H9 (cell line): ENCODE measurements at regions not wholly inside any gene's neighbourhood (a gene's known extent, or its start where the extent isn't known, plus 50 kb on each side); places are given as distances from the start of the nearest gene placed in this dataset.

ENCODE experiments used
- DNase-seq: peaks from one replicate; pipeline ENCODE4 v3.0.0-alpha.2; 2017
- H2AFZ ChIP-seq: one replicate; pipeline ENCODE4 v1.6.1; 2013; ENCODE audit warnings: mild to moderate bottlenecking, low read length, control low read depth, moderate library complexity
- H2AK5ac ChIP-seq: 2 replicates; pipeline ENCODE4 v1.6.1; 2013; ENCODE audit warnings: low read length, control low read depth, mixed read lengths; ENCODE audit not compliant: insufficient read length
- H2BK120ac ChIP-seq: one replicate; pipeline ENCODE4 v1.6.1; 2013; ENCODE audit warnings: low read depth, mild to moderate bottlenecking, low read length, control low read depth, inconsistent platforms; ENCODE audit not compliant: poor library complexity, severe bottlenecking
- H2BK12ac ChIP-seq: 2 replicates; pipeline ENCODE4 v1.6.1; 2013; ENCODE audit warnings: low read length, control low read depth, mixed read lengths, low read depth; ENCODE audit not compliant: insufficient read length
- H2BK15ac ChIP-seq: 2 replicates; pipeline ENCODE4 v1.6.1; 2013; ENCODE audit warnings: low read depth, low read length, control low read depth
- H2BK20ac ChIP-seq: one replicate; pipeline ENCODE4 v1.6.1; 2013; ENCODE audit warnings: low read depth, mild to moderate bottlenecking, low read length, control low read depth, inconsistent platforms; ENCODE audit not compliant: poor library complexity, severe bottlenecking
- H2BK5ac ChIP-seq: 2 replicates; pipeline ENCODE4 v1.6.1; 2013; ENCODE audit warnings: low read length, control low read depth, mixed read lengths; ENCODE audit not compliant: insufficient read length
- H3K14ac ChIP-seq: 2 replicates; pipeline ENCODE4 v1.6.1; 2013; ENCODE audit warnings: low read length, control low read depth; ENCODE audit not compliant: insufficient read depth
- H3K18ac ChIP-seq: 2 replicates; pipeline ENCODE4 v1.6.1; 2013; ENCODE audit warnings: low read depth, mild to moderate bottlenecking, mixed read lengths, low read length, control low read depth; ENCODE audit not compliant: insufficient read length
- H3K23ac ChIP-seq: 2 replicates; pipeline ENCODE4 v1.6.1; 2013; ENCODE audit warnings: low read length, control low read depth, mixed read lengths, low read depth; ENCODE audit not compliant: insufficient read length
- H3K23me2 ChIP-seq: 2 replicates; pipeline ENCODE4 v1.6.1; 2013; ENCODE audit warnings: low read depth, mild to moderate bottlenecking, mixed read lengths, low read length, control low read depth; ENCODE audit not compliant: insufficient read length, poor library complexity, severe bottlenecking
- H3K27ac ChIP-seq: 2 replicates; pipeline ENCODE4 v1.5.1; 2013; ENCODE audit warnings: low read length, control low read depth, mixed read lengths, low read depth; ENCODE audit not compliant: insufficient read length
- H3K27me3 ChIP-seq: 2 replicates; pipeline ENCODE4 v1.6.1; 2013; ENCODE audit warnings: low read length, control low read depth, inconsistent platforms; ENCODE audit not compliant: insufficient read depth
- H3K4ac ChIP-seq: 2 replicates; pipeline ENCODE4 v1.6.1; 2013; ENCODE audit warnings: low read depth, mild to moderate bottlenecking, control low read depth, inconsistent platforms, low read length, moderate library complexity
- H3K4me1 ChIP-seq: 2 replicates; pipeline ENCODE4 v1.6.1; 2013; ENCODE audit warnings: low read length, control low read depth, inconsistent platforms; ENCODE audit not compliant: insufficient read depth
- H3K4me2 ChIP-seq: 2 replicates; pipeline ENCODE4 v1.6.1; 2013; ENCODE audit warnings: low read length, control low read depth, mixed read lengths; ENCODE audit not compliant: insufficient read length, insufficient read depth
- H3K56ac ChIP-seq: 2 replicates; pipeline ENCODE4 v1.6.1; 2013; ENCODE audit warnings: low read depth, mild to moderate bottlenecking, mixed read lengths, low read length, control low read depth; ENCODE audit not compliant: insufficient read length
- H3K79me1 ChIP-seq: 2 replicates; pipeline ENCODE4 v1.6.1; 2013; ENCODE audit warnings: low read depth, mild to moderate bottlenecking, moderate library complexity, low read length, control low read depth, inconsistent platforms; ENCODE audit not compliant: insufficient read depth, poor library complexity, severe bottlenecking
- H3K79me2 ChIP-seq: 2 replicates; pipeline ENCODE4 v1.6.1; 2013; ENCODE audit warnings: low read length, control low read depth, inconsistent platforms; ENCODE audit not compliant: insufficient read depth
- H3K9ac ChIP-seq: 2 replicates; pipeline ENCODE4 v1.6.1; 2013; ENCODE audit warnings: low read length, control low read depth, mixed read lengths; ENCODE audit not compliant: insufficient read length; ENCODE audit errors: extremely low read depth
- H3K9me3 ChIP-seq: one replicate; pipeline ENCODE4 v1.6.1; 2013; ENCODE audit warnings: low read depth, low read length, inconsistent platforms; ENCODE audit not compliant: control insufficient read depth
- H3T11ph ChIP-seq: one replicate; pipeline ENCODE4 v1.6.1; 2013; ENCODE audit warnings: mild to moderate bottlenecking, low read length, control low read depth, inconsistent platforms
- H4K20me1 ChIP-seq: one replicate; pipeline ENCODE4 v1.6.1; 2013; ENCODE audit not compliant: control insufficient read depth, insufficient read length, insufficient read depth
- H4K5ac ChIP-seq: 2 replicates; pipeline ENCODE4 v1.6.1; 2013; ENCODE audit warnings: low read depth, mild to moderate bottlenecking, mixed read lengths, low read length, control low read depth; ENCODE audit not compliant: insufficient read length
- H4K8ac ChIP-seq: replicated peaks from 2 replicates; pipeline ENCODE4 v1.6.1; 2013; ENCODE audit warnings: low read length, control low read depth, mixed read lengths, low read depth; ENCODE audit not compliant: insufficient read length
- H4K91ac ChIP-seq: 2 replicates; pipeline ENCODE4 v1.6.1; 2013; ENCODE audit warnings: low read depth, mild to moderate bottlenecking, moderate library complexity, mixed read lengths, low read length, control low read depth; ENCODE audit not compliant: insufficient read length
- H3K27ac Mint-ChIP-seq, 3 experiments: 2 replicates in 2 of 3; 3 replicates in 1 of 3; pipeline ENCODE4 v1.8.0; 2020 to 2021; ENCODE audit warnings: mixed read lengths in 3 of 3, mild to moderate bottlenecking in 1 of 3, moderate library complexity in 1 of 3
- H3K27me3 Mint-ChIP-seq: 2 replicates; pipeline ENCODE4 v1.8.0; 2021; ENCODE audit warnings: low read depth, mild to moderate bottlenecking, moderate library complexity, mixed read lengths
- H3K36me3 Mint-ChIP-seq, 3 experiments: 2 replicates in 2 of 3; 3 replicates in 1 of 3; pipeline ENCODE4 v1.8.0; 2020 to 2021; ENCODE audit warnings: low read depth in 3 of 3, mixed read lengths in 3 of 3; ENCODE audit not compliant: insufficient read depth in 1 of 3
- H3K4me1 Mint-ChIP-seq, 2 experiments: 2 replicates each; pipeline ENCODE4 v1.8.0; 2020; ENCODE audit warnings: mixed read lengths in 2 of 2
- H3K4me3 Mint-ChIP-seq, 2 experiments: 2 replicates in 1 of 2; 3 replicates in 1 of 2; pipeline ENCODE4 v1.8.0; 2020 to 2021; ENCODE audit warnings: mild to moderate bottlenecking in 2 of 2, mixed read lengths in 2 of 2, moderate library complexity in 1 of 2
- H3K9me3 Mint-ChIP-seq, 2 experiments: 2 replicates in 1 of 2; 3 replicates in 1 of 2; pipeline ENCODE4 v1.8.0; 2020; ENCODE audit warnings: mild to moderate bottlenecking in 2 of 2, mixed read lengths in 2 of 2, moderate library complexity in 1 of 2
- WGBS: extraction: QIAGEN DNeasy Blood & Tissue Kit; methylation state at CpG from one replicate; pipeline ENCODE4 v1.1.7; 2013; ENCODE audit warnings: missing lambda C conversion rate, low lambda C conversion rate, mixed read lengths; ENCODE audit not compliant: insufficient read length; ENCODE audit errors: extremely low coverage; 5-methylcytosine and 5-hydroxymethylcytosine counted together
- TF ChIP-seq, protein P1 (sequence below): fragments of 200-600 bp; sonication (generic); conservative IDR thresholded peaks from 3 replicates; pipeline ENCODE4 v1.8.0; 2021; ENCODE audit warnings: antibody characterized with exemption, mild to moderate bottlenecking

DNA sequence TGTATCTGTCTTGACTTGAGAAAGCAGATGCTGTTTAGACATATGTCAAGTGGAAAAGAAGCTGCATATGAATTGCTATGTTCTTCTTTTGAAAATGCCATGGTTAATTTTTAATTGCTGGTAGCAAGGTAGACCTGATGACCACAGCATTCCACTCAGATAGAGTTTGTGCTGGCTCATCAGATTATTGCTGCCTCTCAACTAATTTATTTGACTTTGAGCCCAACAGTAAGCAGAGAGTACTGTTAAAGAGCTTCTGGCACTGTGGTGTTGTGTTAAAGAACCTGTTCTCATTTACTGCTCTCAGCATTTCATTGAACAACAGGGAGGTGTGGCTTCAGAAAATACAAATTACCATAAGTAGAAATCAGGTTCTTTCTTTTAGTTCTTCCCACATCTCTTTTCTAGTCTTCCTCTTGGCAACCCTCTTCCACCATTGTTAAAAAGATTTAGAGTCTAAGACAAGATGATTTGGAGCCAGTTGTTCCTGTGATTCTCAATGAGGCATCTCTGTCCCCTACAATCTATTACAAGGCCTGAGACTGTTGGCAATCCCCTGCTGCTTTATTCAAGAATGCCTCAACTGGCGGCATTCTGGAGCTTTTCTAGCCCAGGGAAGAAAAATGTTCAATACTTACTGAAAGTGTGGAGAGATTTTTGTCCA, 967.6 kb upstream of the GJE1 start:
- no peak for DNase-seq
- Histone ChIP-seq H3K14ac (no peak overlapping the region), H2BK15ac (no peak overlapping the region), H3K79me2 (no peaks in the 10 kb centered on the region), H3K9me3 (no peaks in the 10 kb centered on the region), H3K23ac (no peak overlapping the region), H2BK120ac (no peak overlapping the region), H2BK12ac (no peak overlapping the region), H3K4me2 (no peak overlapping the region), H3K18ac (no peak overlapping the region), H3K79me1 (no peaks in the 10 kb centered on the region), H3K9ac (no peak overlapping the region), H3T11ph (no peak overlapping the region), H3K27ac (no peak overlapping the region), H4K5ac (no peak overlapping the region), H4K91ac (no peak overlapping the region), H3K27me3 (no peaks in the 10 kb centered on the region), H4K8ac (no peak overlapping the region), H4K20me1 (no peaks in the 10 kb centered on the region), H2AK5ac (no peak overlapping the region), H3K4me1 (no peaks in the 10 kb centered on the region; the same call in 1 of the 2 replicates), H3K4ac (no peak overlapping the region), H3K23me2 (no peaks in the 10 kb centered on the region), H2AFZ (no peak overlapping the region), H2BK20ac (no peak overlapping the region), H2BK5ac (no peak overlapping the region), H3K56ac (no peak overlapping the region)
- H3K4me1 Mint-ChIP-seq = peaks cover 41 to 47% of the 10 kb centered on the region in 2 experiments
- H3K27ac Mint-ChIP-seq = peak overlapping the region in 2 of 3 experiments; percentile 28 to 90; a peak in 4 of 7 replicates
- no peaks in the 10 kb centered on the region for H3K27me3 Mint-ChIP-seq
- whole genome bisulfite sequencing = no CpG with 5 or more reads among the region's 1 CpG
- H3K9me3 Mint-ChIP-seq = peaks cover 8 to 13% of the 10 kb centered on the region in 2 experiments
- TF ChIP-seq, protein P1, sequence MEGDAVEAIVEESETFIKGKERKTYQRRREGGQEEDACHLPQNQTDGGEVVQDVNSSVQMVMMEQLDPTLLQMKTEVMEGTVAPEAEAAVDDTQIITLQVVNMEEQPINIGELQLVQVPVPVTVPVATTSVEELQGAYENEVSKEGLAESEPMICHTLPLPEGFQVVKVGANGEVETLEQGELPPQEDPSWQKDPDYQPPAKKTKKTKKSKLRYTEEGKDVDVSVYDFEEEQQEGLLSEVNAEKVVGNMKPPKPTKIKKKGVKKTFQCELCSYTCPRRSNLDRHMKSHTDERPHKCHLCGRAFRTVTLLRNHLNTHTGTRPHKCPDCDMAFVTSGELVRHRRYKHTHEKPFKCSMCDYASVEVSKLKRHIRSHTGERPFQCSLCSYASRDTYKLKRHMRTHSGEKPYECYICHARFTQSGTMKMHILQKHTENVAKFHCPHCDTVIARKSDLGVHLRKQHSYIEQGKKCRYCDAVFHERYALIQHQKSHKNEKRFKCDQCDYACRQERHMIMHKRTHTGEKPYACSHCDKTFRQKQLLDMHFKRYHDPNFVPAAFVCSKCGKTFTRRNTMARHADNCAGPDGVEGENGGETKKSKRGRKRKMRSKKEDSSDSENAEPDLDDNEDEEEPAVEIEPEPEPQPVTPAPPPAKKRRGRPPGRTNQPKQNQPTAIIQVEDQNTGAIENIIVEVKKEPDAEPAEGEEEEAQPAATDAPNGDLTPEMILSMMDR = no peak
- no peak overlapping the region; a peak in 1 of 5 replicates for H3K4me3 Mint-ChIP-seq
- H3K36me3 Mint-ChIP-seq = peaks cover 11 to 32% (median 21%) of the 10 kb centered on the region in 3 experiments
